GM23338 (cell line): ENCODE measurements at regions not wholly inside any gene's neighbourhood (a gene's known extent, or its start where the extent isn't known, plus 50 kb on each side); places are given as distances from the start of the nearest gene placed in this dataset.

Experiments
- ATAC-seq: fragments of 200-7000 bp; cut with Tn5 transposase; 3 replicates; pipeline ENCODE4 v1.9.1; 2020
- DNase-seq: peaks from one replicate; pipeline ENCODE4 v3.0.0-alpha.2; 2015; ENCODE audit warnings: low spot score
- H2AFZ ChIP-seq: fragments of 200-600 bp; sonication (generic); 2 replicates; pipeline ENCODE4 v1.8.0; 2016; ENCODE audit warnings: antibody characterized with exemption, mild to moderate bottlenecking, moderate library complexity
- H3F3A ChIP-seq: fragments of 200-600 bp; sonication (generic); replicated peaks from 2 replicates; pipeline ENCODE4 v1.8.0; 2017; ENCODE audit warnings: antibody characterized with exemption, mixed run types, low read depth
- H3K27ac ChIP-seq: fragments of 200-600 bp; sonication (generic); 2 replicates; pipeline ENCODE4 v1.6.1; 2016; ENCODE audit warnings: low read depth
- H3K27me3 ChIP-seq: fragments of 200-600 bp; sonication (generic); 2 replicates; pipeline ENCODE4 v1.8.0; 2016; ENCODE audit warnings: mild to moderate bottlenecking, mixed run types, moderate library complexity; ENCODE audit not compliant: insufficient read depth
- H3K36me3 ChIP-seq: fragments of 200-600 bp; sonication (generic); 2 replicates; pipeline ENCODE4 v1.8.0; 2016; ENCODE audit warnings: mild to moderate bottlenecking; ENCODE audit not compliant: insufficient read depth
- H3K4me1 ChIP-seq: fragments of 200-600 bp; sonication (generic); 2 replicates; pipeline ENCODE4 v1.8.0; 2016; ENCODE audit warnings: mild to moderate bottlenecking, moderate library complexity; ENCODE audit not compliant: insufficient read depth
- H3K4me2 ChIP-seq: fragments of 200-600 bp; sonication (generic); 2 replicates; pipeline ENCODE4 v1.7.1; 2017; ENCODE audit warnings: mixed run types
- H3K4me3 ChIP-seq: fragments of 200-600 bp; sonication (generic); 2 replicates; pipeline ENCODE4 v1.6.1; 2016; ENCODE audit warnings: mixed run types
- H3K79me2 ChIP-seq: fragments of 200-600 bp; sonication (generic); replicated peaks from 2 replicates; pipeline ENCODE4 v1.8.0; 2017; ENCODE audit warnings: mild to moderate bottlenecking; ENCODE audit not compliant: insufficient read depth
- H3K9me2 ChIP-seq: fragments of 200-600 bp; sonication (generic); 2 replicates; pipeline ENCODE4 v1.8.0; 2017; ENCODE audit not compliant: insufficient read depth
- H4K20me1 ChIP-seq: fragments of 200-600 bp; sonication (generic); replicated peaks from 2 replicates; pipeline ENCODE4 v1.8.0; 2017; ENCODE audit warnings: mild to moderate bottlenecking; ENCODE audit not compliant: insufficient read depth
- H3K27ac Mint-ChIP-seq: 2 replicates; pipeline ENCODE4 v1.8.0; 2020; ENCODE audit warnings: inconsistent platforms, mild to moderate bottlenecking, moderate library complexity, mixed read lengths
- H3K27me3 Mint-ChIP-seq: 3 replicates; pipeline ENCODE4 v1.8.0; 2022; ENCODE audit warnings: low read depth, mild to moderate bottlenecking, moderate library complexity, mixed read lengths, inconsistent platforms; ENCODE audit not compliant: insufficient read depth, poor library complexity
- H3K36me3 Mint-ChIP-seq: 3 replicates; pipeline ENCODE4 v1.8.0; 2021; ENCODE audit warnings: low read depth, mild to moderate bottlenecking, inconsistent platforms, moderate library complexity, mixed read lengths
- H3K4me1 Mint-ChIP-seq: 3 replicates; pipeline ENCODE4 v1.8.0; 2020; ENCODE audit warnings: mild to moderate bottlenecking, inconsistent platforms, mixed read lengths
- H3K4me3 Mint-ChIP-seq: 3 replicates; pipeline ENCODE4 v1.8.0; 2021; ENCODE audit warnings: moderate library complexity, mild to moderate bottlenecking, inconsistent platforms, mixed read lengths
- H3K9me3 Mint-ChIP-seq: 3 replicates; pipeline ENCODE4 v1.8.0; 2020; ENCODE audit warnings: moderate library complexity, mild to moderate bottlenecking, inconsistent platforms, mixed read lengths
- CTCF ChIP-seq, 2 experiments: fragments of 200-600 bp in 1 of 2; sonication (generic) in 1 of 2; conservative IDR thresholded peaks; 2 replicates each; pipeline versions ENCODE4 v1.5.1 to v1.6.1; 2016 to 2017; ENCODE audit warnings: antibody characterized with exemption in 2 of 2, low read depth in 2 of 2, mild to moderate bottlenecking in 2 of 2, moderate library complexity in 1 of 2
- EZH2phosphoT487 ChIP-seq: fragments of 200-600 bp; sonication (generic); IDR thresholded peaks from one replicate; pipeline ENCODE4 v1.8.1; 2018; ENCODE audit warnings: antibody characterized with exemption; ENCODE audit not compliant: unreplicated experiment
- JUNB ChIP-seq: IDR thresholded peaks from one replicate; pipeline ENCODE4 v1.6.1; 2016; ENCODE audit warnings: antibody characterized with exemption; ENCODE audit not compliant: unreplicated experiment
- NANOG ChIP-seq: IDR thresholded peaks from 2 replicates; pipeline ENCODE4 v1.6.1; 2016; ENCODE audit warnings: antibody characterized with exemption, borderline replicate concordance
- POLR2AphosphoS5 ChIP-seq: IDR thresholded peaks from 2 replicates; pipeline ENCODE4 v1.6.1; 2016; ENCODE audit warnings: antibody characterized with exemption, low read depth
- STAT1 ChIP-seq: IDR thresholded peaks from one replicate; pipeline ENCODE4 v1.6.1; 2016; ENCODE audit warnings: antibody characterized with exemption; ENCODE audit not compliant: unreplicated experiment
- ZNF114 ChIP-seq: fragments of 250-450 bp; sonication (Bioruptor Pico); IDR thresholded peaks from 2 replicates; pipeline ENCODE4 v1.5.0; 2020; ENCODE audit warnings: mild to moderate bottlenecking, moderate library complexity
- ZNF462 ChIP-seq: fragments of 250-450 bp; sonication (Bioruptor Pico); IDR thresholded peaks from 2 replicates; pipeline ENCODE4 v1.5.0; 2020; ENCODE audit warnings: mild to moderate bottlenecking, moderate library complexity
- TF ChIP-seq, protein P1 (sequence below): IDR thresholded peaks from 2 replicates; pipeline ENCODE4 v1.6.1; 2016; ENCODE audit warnings: antibody characterized with exemption
- TF ChIP-seq, protein P2 (sequence below): IDR thresholded peaks from one replicate; pipeline ENCODE4 v1.6.1; 2018; ENCODE audit warnings: antibody characterized with exemption; ENCODE audit not compliant: unreplicated experiment

- no peaks in the 10 kb centered on the region for H4K20me1 ChIP-seq
Observed at GRCh38 chr1:4312024-4312423, 342.4 kb upstream of the AJAP1 start.

More at GRCh38 chr1:4312024-4312423, 342.4 kb upstream of the AJAP1 start:
- Histone ChIP-seq H3F3A (no peaks in the 10 kb centered on the region), H3K9me2 (no peaks in the 10 kb centered on the region), H3K36me3 (peaks cover 11% of the 10 kb centered on the region), H3K79me2 (no peaks in the 10 kb centered on the region), H3K4me1 (no peaks in the 10 kb centered on the region), H3K27me3 (no peaks in the 10 kb centered on the region), H3K27ac (no peak overlapping the region), H3K4me3 (no peak overlapping the region), H2AFZ (no peak overlapping the region), H3K4me2 (no peak overlapping the region)
- H3K9me3 Mint-ChIP-seq = peaks cover 94% of the 10 kb centered on the region
- DNase-seq (no peak), ATAC-seq (no peak)
- peaks cover 41% of the 10 kb centered on the region for H3K36me3 Mint-ChIP-seq
- peaks cover 10% of the 10 kb centered on the region for H3K27me3 Mint-ChIP-seq
- no peak for TF ChIP-seq POLR2AphosphoS5
- TF ChIP-seq ZNF462 = no peak
- no peak for TF ChIP-seq CTCF (conservative IDR thresholded peaks at IDR 0.05; ENCODE audit: low read depth in 2 of 2)
- no peak for TF ChIP-seq JUNB
- no peak for TF ChIP-seq EZH2phosphoT487
- TF ChIP-seq NANOG = no peak
- TF ChIP-seq, protein P1, sequence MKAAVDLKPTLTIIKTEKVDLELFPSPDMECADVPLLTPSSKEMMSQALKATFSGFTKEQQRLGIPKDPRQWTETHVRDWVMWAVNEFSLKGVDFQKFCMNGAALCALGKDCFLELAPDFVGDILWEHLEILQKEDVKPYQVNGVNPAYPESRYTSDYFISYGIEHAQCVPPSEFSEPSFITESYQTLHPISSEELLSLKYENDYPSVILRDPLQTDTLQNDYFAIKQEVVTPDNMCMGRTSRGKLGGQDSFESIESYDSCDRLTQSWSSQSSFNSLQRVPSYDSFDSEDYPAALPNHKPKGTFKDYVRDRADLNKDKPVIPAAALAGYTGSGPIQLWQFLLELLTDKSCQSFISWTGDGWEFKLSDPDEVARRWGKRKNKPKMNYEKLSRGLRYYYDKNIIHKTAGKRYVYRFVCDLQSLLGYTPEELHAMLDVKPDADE = no peak
- no peak for TF ChIP-seq ZNF114 (CRISPR knock-in tag)
- TF ChIP-seq STAT1 = no peak
- TF ChIP-seq, protein P2, sequence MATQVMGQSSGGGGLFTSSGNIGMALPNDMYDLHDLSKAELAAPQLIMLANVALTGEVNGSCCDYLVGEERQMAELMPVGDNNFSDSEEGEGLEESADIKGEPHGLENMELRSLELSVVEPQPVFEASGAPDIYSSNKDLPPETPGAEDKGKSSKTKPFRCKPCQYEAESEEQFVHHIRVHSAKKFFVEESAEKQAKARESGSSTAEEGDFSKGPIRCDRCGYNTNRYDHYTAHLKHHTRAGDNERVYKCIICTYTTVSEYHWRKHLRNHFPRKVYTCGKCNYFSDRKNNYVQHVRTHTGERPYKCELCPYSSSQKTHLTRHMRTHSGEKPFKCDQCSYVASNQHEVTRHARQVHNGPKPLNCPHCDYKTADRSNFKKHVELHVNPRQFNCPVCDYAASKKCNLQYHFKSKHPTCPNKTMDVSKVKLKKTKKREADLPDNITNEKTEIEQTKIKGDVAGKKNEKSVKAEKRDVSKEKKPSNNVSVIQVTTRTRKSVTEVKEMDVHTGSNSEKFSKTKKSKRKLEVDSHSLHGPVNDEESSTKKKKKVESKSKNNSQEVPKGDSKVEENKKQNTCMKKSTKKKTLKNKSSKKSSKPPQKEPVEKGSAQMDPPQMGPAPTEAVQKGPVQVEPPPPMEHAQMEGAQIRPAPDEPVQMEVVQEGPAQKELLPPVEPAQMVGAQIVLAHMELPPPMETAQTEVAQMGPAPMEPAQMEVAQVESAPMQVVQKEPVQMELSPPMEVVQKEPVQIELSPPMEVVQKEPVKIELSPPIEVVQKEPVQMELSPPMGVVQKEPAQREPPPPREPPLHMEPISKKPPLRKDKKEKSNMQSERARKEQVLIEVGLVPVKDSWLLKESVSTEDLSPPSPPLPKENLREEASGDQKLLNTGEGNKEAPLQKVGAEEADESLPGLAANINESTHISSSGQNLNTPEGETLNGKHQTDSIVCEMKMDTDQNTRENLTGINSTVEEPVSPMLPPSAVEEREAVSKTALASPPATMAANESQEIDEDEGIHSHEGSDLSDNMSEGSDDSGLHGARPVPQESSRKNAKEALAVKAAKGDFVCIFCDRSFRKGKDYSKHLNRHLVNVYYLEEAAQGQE = no peak
- no peak overlapping the region for H3K4me3 Mint-ChIP-seq
- no peaks in the 10 kb centered on the region for H3K4me1 Mint-ChIP-seq
- no peak overlapping the region for H3K27ac Mint-ChIP-seq
